ENCODE measurements at regions not wholly inside any gene's neighbourhood (a gene's known extent, or its start where the extent isn't known, plus 50 kb on each side); places are given as distances from the start of the nearest gene placed in this dataset.
A peak's percentile ranks its signal among the peaks of the same experiment; 100 is the strongest.

GRCh38 chr16:5653789-5654188 lies 556.2 kb upstream of the EEF2KMT start:
- Histone ChIP-seq H3K14ac (ENCODE audit: low read length) (no peak overlapping the region), H4K12ac (ENCODE audit: low read depth, low read length) (no peak overlapping the region), H4K8ac (ENCODE audit: low read depth, low read length) (no peak overlapping the region), H3K79me1 (ENCODE audit: low read length) (no peaks in the 10 kb centered on the region), H3K27ac (ENCODE audit: low read depth, low read length) (no peak overlapping the region), H2AFZ (ENCODE audit: insufficient read depth, low read length, poor library complexity) (no peak overlapping the region), H3K4me1 (ENCODE audit: control insufficient read depth in 1 of 2, insufficient read depth in 2 of 2, low read length in 2 of 2) (no peaks in the 10 kb centered on the region), H3K4me2 (ENCODE audit: low read length) (no peak overlapping the region), H3K27me3 (ENCODE audit: insufficient read depth, low read length) (no peaks in the 10 kb centered on the region), H2BK12ac (ENCODE audit: low read length) (no peak overlapping the region), H3K4me3 (ENCODE audit: low read depth, low read length) (no peak overlapping the region), H2BK120ac (ENCODE audit: insufficient read depth, low read length, poor library complexity) (no peak overlapping the region), H2AK5ac (ENCODE audit: low read length) (no peak overlapping the region), H3K4ac (ENCODE audit: low read depth, low read length) (no peak overlapping the region), H3K79me2 (ENCODE audit: control insufficient read depth, insufficient read depth, low read length, poor library complexity) (no peaks in the 10 kb centered on the region), H4K91ac (ENCODE audit: low read depth, low read length) (no peak overlapping the region), H2BK5ac (ENCODE audit: low read depth, low read length, poor library complexity) (no peak overlapping the region), H3K18ac (ENCODE audit: low read length) (no peak overlapping the region), H3K9me3 (ENCODE audit: insufficient read depth, low read depth, low read length) (peaks cover 1% of the 10 kb centered on the region), H3K9ac (ENCODE audit: low read length) (no peak overlapping the region), H3K23ac (ENCODE audit: low read length) (no peak overlapping the region), H3K36me3 (ENCODE audit: control insufficient read depth in 1 of 2, insufficient read depth in 2 of 2, low read length in 2 of 2) (no peaks in the 10 kb centered on the region)
- no CpG with 5 or more reads among the region's 11 CpGs for WGBS (ENCODE audit: extremely low coverage, insufficient coverage, insufficient read length)
- no peak for DNase-seq

GRCh38 chr16:5653041-5653440 lies 555.4 kb upstream of the EEF2KMT start:
- Histone ChIP-seq H4K8ac (ENCODE audit: low read depth, low read length) (no peak overlapping the region), H3K79me2 (ENCODE audit: control insufficient read depth, insufficient read depth, low read length, poor library complexity) (no peaks in the 10 kb centered on the region), H2BK12ac (ENCODE audit: low read length) (no peak overlapping the region), H2BK5ac (ENCODE audit: low read depth, low read length, poor library complexity) (no peak overlapping the region), H3K14ac (ENCODE audit: low read length) (no peak overlapping the region), H3K79me1 (ENCODE audit: low read length) (no peaks in the 10 kb centered on the region), H3K9me3 (ENCODE audit: insufficient read depth, low read depth, low read length) (peaks cover 1% of the 10 kb centered on the region), H3K27ac (ENCODE audit: low read depth, low read length) (no peak overlapping the region), H3K4me1 (ENCODE audit: control insufficient read depth in 1 of 2, insufficient read depth in 2 of 2, low read length in 2 of 2) (no peaks in the 10 kb centered on the region), H3K9ac (ENCODE audit: low read length) (no peak overlapping the region), H3K36me3 (ENCODE audit: control insufficient read depth in 1 of 2, insufficient read depth in 2 of 2, low read length in 2 of 2) (no peaks in the 10 kb centered on the region), H3K4me3 (ENCODE audit: low read depth, low read length) (no peak overlapping the region), H2AK5ac (ENCODE audit: low read length) (no peak overlapping the region), H4K91ac (ENCODE audit: low read depth, low read length) (no peak overlapping the region), H3K18ac (ENCODE audit: low read length) (no peak overlapping the region), H2BK120ac (ENCODE audit: insufficient read depth, low read length, poor library complexity) (no peak overlapping the region), H3K23ac (ENCODE audit: low read length) (no peak overlapping the region), H3K4me2 (ENCODE audit: low read length) (no peak overlapping the region), H4K12ac (ENCODE audit: low read depth, low read length) (peak overlapping the region; percentile 58), H2AFZ (ENCODE audit: insufficient read depth, low read length, poor library complexity) (no peak overlapping the region), H3K27me3 (ENCODE audit: insufficient read depth, low read length) (no peaks in the 10 kb centered on the region), H3K4ac (ENCODE audit: low read depth, low read length) (no peak overlapping the region)
- no CpG with 5 or more reads among the region's 10 CpGs for WGBS (ENCODE audit: extremely low coverage, insufficient coverage, insufficient read length)
- DNase-seq = no peak

- H3K9me3 ChIP-seq (ENCODE audit: insufficient read depth, low read depth, low read length) = peaks cover 1% of the 10 kb centered on the region
- no peaks in the 10 kb centered on the region for H3K79me2 ChIP-seq (ENCODE audit: control insufficient read depth, insufficient read depth, low read length, poor library complexity)
- no peak overlapping the region for H4K12ac ChIP-seq (ENCODE audit: low read depth, low read length)
- H2AK5ac ChIP-seq (ENCODE audit: low read length) = no peak overlapping the region
- no peaks in the 10 kb centered on the region for H3K4me1 ChIP-seq (ENCODE audit: control insufficient read depth in 1 of 2, insufficient read depth in 2 of 2, low read length in 2 of 2)
- H3K23ac ChIP-seq (ENCODE audit: low read length) = peak overlapping the region; percentile 74
- no peak overlapping the region for H2BK120ac ChIP-seq (ENCODE audit: insufficient read depth, low read length, poor library complexity)
- H3K18ac ChIP-seq (ENCODE audit: low read length) = no peak overlapping the region
- H3K4me2 ChIP-seq (ENCODE audit: low read length) = no peak overlapping the region
- no CpG with 5 or more reads among the region's 22 CpGs for WGBS (ENCODE audit: extremely low coverage, insufficient coverage, insufficient read length)
- no peaks in the 10 kb centered on the region for H3K79me1 ChIP-seq (ENCODE audit: low read length)
- H2AFZ ChIP-seq (ENCODE audit: insufficient read depth, low read length, poor library complexity) = no peak overlapping the region
- no peak overlapping the region for H3K4ac ChIP-seq (ENCODE audit: low read depth, low read length)
- no peaks in the 10 kb centered on the region for H3K36me3 ChIP-seq (ENCODE audit: control insufficient read depth in 1 of 2, insufficient read depth in 2 of 2, low read length in 2 of 2)
- no peak overlapping the region for H4K91ac ChIP-seq (ENCODE audit: low read depth, low read length)
- no peak overlapping the region for H3K9ac ChIP-seq (ENCODE audit: low read length)
- H3K27ac ChIP-seq (ENCODE audit: low read depth, low read length) = no peak overlapping the region
- H3K14ac ChIP-seq (ENCODE audit: low read length) = no peak overlapping the region
- H3K4me3 ChIP-seq (ENCODE audit: low read depth, low read length) = no peak overlapping the region
- H3K27me3 ChIP-seq (ENCODE audit: insufficient read depth, low read length) = no peaks in the 10 kb centered on the region
- no peak overlapping the region for H2BK5ac ChIP-seq (ENCODE audit: low read depth, low read length, poor library complexity)
- no peak for DNase-seq
- no peak overlapping the region for H4K8ac ChIP-seq (ENCODE audit: low read depth, low read length)
- H2BK12ac ChIP-seq (ENCODE audit: low read length) = no peak overlapping the region
These were observed 552.5 kb upstream of the EEF2KMT start for GRCh38 chr16:5649762-5650743.

DNA sequence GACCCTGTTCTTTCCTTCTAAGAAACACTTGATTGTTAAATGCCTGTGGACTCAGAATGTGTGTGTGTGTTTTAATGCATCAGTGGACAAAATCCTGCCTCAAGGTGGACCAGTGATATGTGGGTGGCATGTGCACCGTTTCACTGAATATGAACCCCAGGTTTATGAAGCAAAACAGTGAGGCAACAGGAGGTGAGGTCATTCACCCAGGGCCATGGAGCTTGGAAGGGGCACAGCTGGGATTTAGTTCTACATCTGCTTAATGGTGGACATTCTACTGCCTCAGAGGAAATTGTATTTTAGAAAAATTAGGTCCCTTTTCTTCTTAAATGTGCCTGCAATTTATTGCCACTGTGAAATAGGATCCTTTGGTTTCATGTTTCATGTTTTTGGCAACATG lies 549.5 kb upstream of the EEF2KMT start:
- Histone ChIP-seq H3K9me3 (ENCODE audit: insufficient read depth, low read depth, low read length) (no peaks in the 10 kb centered on the region), H2AFZ (ENCODE audit: insufficient read depth, low read length, poor library complexity) (no peak overlapping the region), H3K79me2 (ENCODE audit: control insufficient read depth, insufficient read depth, low read length, poor library complexity) (no peaks in the 10 kb centered on the region), H4K8ac (ENCODE audit: low read depth, low read length) (no peak overlapping the region), H3K27ac (ENCODE audit: low read depth, low read length) (no peak overlapping the region), H3K4me2 (ENCODE audit: low read length) (no peak overlapping the region), H3K4me1 (ENCODE audit: control insufficient read depth in 1 of 2, insufficient read depth in 2 of 2, low read length in 2 of 2) (no peaks in the 10 kb centered on the region), H2AK5ac (ENCODE audit: low read length) (no peak overlapping the region), H2BK120ac (ENCODE audit: insufficient read depth, low read length, poor library complexity) (no peak overlapping the region), H4K12ac (ENCODE audit: low read depth, low read length) (no peak overlapping the region), H3K14ac (ENCODE audit: low read length) (no peak overlapping the region), H3K4ac (ENCODE audit: low read depth, low read length) (no peak overlapping the region), H3K23ac (ENCODE audit: low read length) (no peak overlapping the region), H3K9ac (ENCODE audit: low read length) (no peak overlapping the region), H2BK5ac (ENCODE audit: low read depth, low read length, poor library complexity) (no peak overlapping the region), H2BK12ac (ENCODE audit: low read length) (no peak overlapping the region), H3K18ac (ENCODE audit: low read length) (no peak overlapping the region), H3K36me3 (ENCODE audit: control insufficient read depth in 1 of 2, insufficient read depth in 2 of 2, low read length in 2 of 2) (no peaks in the 10 kb centered on the region), H3K79me1 (ENCODE audit: low read length) (no peaks in the 10 kb centered on the region), H3K27me3 (ENCODE audit: insufficient read depth, low read length) (no peaks in the 10 kb centered on the region), H4K91ac (ENCODE audit: low read depth, low read length) (no peak overlapping the region), H3K4me3 (ENCODE audit: low read depth, low read length) (no peak overlapping the region)
- DNase-seq = no peak
- WGBS (ENCODE audit: extremely low coverage, insufficient coverage, insufficient read length) = no CpG with 5 or more reads among the region's 1 CpG
